ENCODE measurements at regions not wholly inside any gene's neighbourhood (a gene's known extent, or its start where the extent isn't known, plus 50 kb on each side); places are given as distances from the start of the nearest gene placed in this dataset.
"Not testable (repeated sequence)": the region's sequence is repeated elsewhere in the genome, so short reads cannot be mapped to it uniquely, and the experiment has no call there.

DNA sequence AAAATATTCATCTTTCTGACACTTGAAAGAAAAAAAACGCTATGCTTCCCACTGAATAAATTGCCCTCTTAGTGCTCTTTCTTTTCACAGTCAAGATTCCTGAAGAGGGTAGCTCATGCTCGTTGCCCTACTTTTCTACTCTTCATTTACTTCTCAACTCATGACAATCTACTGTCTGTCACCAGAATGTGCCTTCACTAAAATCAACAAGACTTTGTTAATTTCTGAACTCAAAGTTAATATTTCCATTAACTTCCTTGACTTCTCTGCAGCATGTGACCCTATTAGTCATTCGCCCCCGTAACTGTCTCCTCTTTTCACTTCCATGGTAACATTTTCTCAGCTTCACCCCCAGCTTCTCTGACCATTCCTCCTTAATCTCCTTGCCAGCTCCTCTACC lies 98.9 kb upstream of the MAPRE2 start:
- intact Hi-C loops (cut with micrococcal nuclease), result no loop called here

- intact Hi-C loops (cut with micrococcal nuclease), result no loop called here
Observed at GRCh38 chr18:34942975-34943374, 98.2 kb upstream of the MAPRE2 start.

DNA sequence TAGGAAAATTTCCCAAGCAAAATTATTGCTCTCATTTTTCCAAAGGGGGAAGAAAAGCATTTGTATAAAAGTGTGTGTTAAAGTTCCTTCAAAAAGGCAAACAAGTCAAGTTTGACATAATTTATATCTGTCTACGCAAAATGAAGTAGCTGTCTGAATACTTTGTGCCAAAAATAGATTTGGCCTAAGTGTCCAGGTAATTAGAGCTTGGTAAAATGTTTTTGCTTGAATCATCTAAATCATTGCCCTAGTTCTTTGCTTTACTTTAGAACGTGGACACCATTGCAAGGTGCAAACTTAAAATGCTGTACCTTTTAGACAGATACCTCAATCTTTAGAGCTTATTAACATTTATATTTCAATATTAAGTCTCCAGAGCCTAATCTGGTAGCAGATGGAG lies 97.6 kb upstream of the MAPRE2 start:
- intact Hi-C loops (cut with micrococcal nuclease), result no loop called here

GRCh38 chr18:34947711-34948125 lies 93.5 kb upstream of the MAPRE2 start:
- intact Hi-C loops (cut with micrococcal nuclease), result no loop called here

DNA sequence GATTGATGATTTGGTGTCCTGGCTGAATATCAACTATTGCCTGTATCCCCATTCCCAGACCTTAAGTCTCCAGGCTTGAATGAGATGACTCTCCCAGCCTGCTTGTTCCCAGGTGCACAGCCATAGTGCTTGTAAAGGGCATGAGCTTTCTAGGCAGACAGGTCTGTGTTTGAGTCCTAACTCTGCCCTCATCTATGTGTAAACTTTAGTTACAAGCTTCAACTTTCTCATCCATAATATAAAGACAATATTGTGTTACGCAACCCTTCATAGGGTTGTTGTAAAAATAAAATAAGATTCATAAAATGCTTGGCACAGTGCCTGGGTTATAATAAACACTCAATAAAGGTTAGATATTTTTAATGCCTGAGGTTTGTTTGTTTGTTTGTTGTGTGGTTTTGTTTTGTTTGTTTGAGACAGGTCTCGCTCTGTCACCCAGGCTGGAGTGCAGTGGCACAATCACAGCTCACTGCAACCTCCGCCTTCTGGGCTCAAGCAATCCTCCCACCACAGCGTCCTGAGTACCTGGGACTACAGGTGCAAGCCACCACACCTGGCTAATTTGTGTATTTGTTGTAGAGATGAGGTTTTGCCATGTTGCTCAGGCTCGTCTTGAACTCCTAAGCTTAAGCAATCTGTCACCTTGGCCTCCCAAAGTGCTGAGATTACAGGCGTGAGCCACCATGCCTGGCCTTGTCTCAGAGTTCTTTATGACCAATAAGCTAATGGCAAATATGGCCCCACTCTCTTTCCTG lies 89.4 kb upstream of the MAPRE2 start:
- intact Hi-C loops (cut with micrococcal nuclease), result no loop called here

GRCh38 chr18:34953212-34953611 lies 88.0 kb upstream of the MAPRE2 start:
- intact Hi-C loops (cut with micrococcal nuclease), result no loop called here

- intact Hi-C loops (cut with micrococcal nuclease), result not testable (repeated sequence)
Observed at GRCh38 chr18:34955494-34955893, 85.7 kb upstream of the MAPRE2 start.

GRCh38 chr18:34956663-34957062 lies 84.5 kb upstream of the MAPRE2 start:
- intact Hi-C loops (cut with micrococcal nuclease), result no loop called here

GRCh38 chr18:34957119-34957863 lies 83.9 kb upstream of the MAPRE2 start:
- intact Hi-C loops (cut with micrococcal nuclease), result no loop called here

GRCh38 chr18:34957864-34958259 lies 83.4 kb upstream of the MAPRE2 start:
- intact Hi-C loops (cut with micrococcal nuclease), result no loop called here

- intact Hi-C loops (cut with micrococcal nuclease), result no loop called here
Observed at GRCh38 chr18:34959211-34959829, 81.9 kb upstream of the MAPRE2 start.

- intact Hi-C loops (cut with micrococcal nuclease), result no loop called here
Observed at GRCh38 chr18:34959989-34960388, 81.2 kb upstream of the MAPRE2 start.

DNA sequence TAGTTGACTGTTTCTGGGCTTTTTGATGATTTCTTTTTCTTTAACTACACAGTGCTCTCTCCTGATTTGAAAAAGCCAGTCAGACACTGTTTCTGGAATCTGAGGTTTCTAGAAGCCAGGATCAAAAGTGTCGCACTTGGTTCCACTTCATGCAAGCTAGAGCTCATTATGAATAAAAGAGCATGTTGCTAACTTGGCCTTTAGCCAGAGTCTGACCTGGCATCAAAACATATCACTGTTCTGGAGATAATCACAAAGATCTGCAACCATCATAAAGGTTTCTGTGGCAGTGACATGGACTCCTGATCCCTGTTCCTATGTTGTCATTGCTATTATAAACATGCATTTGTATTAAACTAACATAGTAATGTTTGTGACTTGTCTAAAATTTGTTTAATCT lies 76.1 kb upstream of the MAPRE2 start:
- intact Hi-C loops (cut with micrococcal nuclease), result no loop called here

GRCh38 chr18:34965566-34965965 lies 75.6 kb upstream of the MAPRE2 start:
- intact Hi-C loops (cut with micrococcal nuclease), result no loop called here

GRCh38 chr18:34970106-34970505 lies 71.1 kb upstream of the MAPRE2 start:
- intact Hi-C loops (cut with micrococcal nuclease), result no loop called here

- intact Hi-C loops (cut with micrococcal nuclease), result no loop called here
Observed at GRCh38 chr18:34971313-34971712, 69.9 kb upstream of the MAPRE2 start.

DNA sequence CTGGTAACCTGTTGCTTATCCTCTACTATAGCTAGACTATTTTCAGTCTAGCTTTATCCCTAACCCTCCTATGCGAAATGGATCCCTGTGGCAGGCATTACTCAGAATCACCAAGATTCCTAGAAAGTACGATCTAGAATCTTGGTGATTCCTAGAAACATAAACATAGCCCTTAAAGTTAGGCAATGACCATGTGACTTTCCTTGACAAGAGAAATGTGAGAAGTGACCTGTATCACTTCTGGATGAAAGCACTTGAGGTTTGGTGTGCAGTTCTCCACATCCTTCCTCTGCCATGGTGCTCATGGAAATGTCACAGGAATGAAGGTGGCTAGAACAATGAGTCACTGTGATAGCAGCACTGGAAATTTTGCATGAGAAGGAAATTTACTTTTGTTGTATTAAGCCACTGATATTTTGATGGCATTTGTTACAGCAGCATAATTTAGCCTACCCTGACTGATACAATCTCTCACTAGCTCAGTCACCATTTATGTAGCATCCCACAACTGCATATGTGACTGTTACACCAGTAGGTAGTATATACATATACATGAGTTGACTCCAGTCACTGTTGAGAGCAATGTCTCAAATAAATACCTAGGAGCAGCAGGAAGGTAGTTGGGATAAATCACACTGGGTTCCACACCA lies 68.3 kb upstream of the MAPRE2 start:
- intact Hi-C loops (cut with micrococcal nuclease), result no loop called here

GRCh38 chr18:34976123-34976522 lies 65.1 kb upstream of the MAPRE2 start:
- intact Hi-C loops (cut with micrococcal nuclease), result loop anchor here (5.0 kb wide), 1 partner anchor 996 kb away; the partner anchor contains the start of gene RMP24

GRCh38 chr18:34976534-34976898 lies 64.7 kb upstream of the MAPRE2 start:
- intact Hi-C loops (cut with micrococcal nuclease), result loop anchor here (5.0 kb wide), 1 partner anchor 996 kb away; the partner anchor contains the start of gene RMP24

DNA sequence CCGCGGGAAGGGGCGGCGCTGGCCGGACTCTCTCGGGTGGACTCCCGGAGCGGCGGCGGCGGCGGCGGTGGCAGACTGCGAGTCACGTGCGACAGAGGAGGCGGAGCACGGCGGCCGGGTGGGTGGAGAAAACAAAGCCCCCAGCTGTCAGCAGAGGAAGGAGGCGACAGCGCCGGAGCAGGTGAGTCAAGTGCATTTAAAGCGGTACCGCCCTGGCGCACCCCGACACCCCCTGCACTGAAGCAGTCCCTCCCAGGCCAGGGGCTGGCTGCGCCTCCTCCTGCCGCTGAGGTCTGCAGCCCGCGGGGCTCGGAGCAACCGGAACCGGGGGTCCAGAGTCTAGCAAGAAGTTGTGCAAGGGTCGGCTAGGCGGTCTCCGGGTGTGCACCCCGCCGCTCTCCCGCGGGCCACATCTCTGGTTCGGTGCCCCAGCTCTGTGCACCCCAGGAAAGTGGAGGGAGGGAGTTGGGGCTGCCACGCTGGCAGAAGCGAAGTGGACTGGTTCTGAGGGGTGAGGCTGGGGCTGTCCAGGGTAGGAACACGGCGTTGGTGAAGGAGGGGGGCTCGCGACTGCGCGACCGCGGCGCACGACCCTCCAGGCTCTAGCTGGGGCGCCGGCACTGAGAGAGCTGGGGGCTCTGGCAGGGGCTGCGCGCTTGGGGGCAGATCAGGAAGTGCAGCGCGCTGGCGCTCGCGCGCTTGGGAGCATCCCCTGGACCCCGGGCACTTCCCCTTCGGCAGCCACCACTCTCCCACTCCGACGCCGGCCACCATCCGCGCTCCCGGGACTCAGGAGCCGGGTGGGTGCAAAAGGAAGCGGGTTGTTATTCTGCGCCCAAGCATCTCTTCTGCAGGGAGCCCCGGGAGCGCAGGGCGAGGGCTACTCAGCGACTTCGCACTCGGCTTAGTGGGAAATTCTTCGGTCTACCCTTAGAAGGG lies 64.0 kb upstream of the MAPRE2 start:
- intact Hi-C loops (cut with micrococcal nuclease), result loop anchor here (5.0 kb wide), 1 partner anchor 995 kb away; the partner anchor contains the start of gene RMP24

All from T-helper 2 cell treated with Interferon-gamma antibody and Interleukin-4, amounts not matched to agents 100 ng/mL and 5 ng/mL, for 36 hours (primary cell).